HCT116 (cell line): ENCODE measurements at regions not wholly inside any gene's neighbourhood (a gene's known extent, or its start where the extent isn't known, plus 50 kb on each side); places are given as distances from the start of the nearest gene placed in this dataset.

Experiments
- ATAC-seq: fragments of 200-7000 bp; cut with Tn5 transposase; 2 replicates; pipeline ENCODE4 v1.9.1; 2020; ENCODE audit warnings: mild to moderate bottlenecking, moderate library complexity
- BruUV-seq: library from RNA; stranded (reverse); fragments of 400-500 nt; replicated peaks from 2 replicates; lab custom pipeline; 2021; lab: Mats Ljungman, UMichigan
- CTCF ChIA-PET: fragments of 300-600 bp; sonication (Branson Sonifier 250); formaldehyde crosslinking; loops from one replicate; lab custom pipeline; 2021; ENCODE audit warnings: antibody characterized with exemption; lab: Charles Lee
- POLR2A ChIA-PET: fragments of 300-600, 350-600 bp; sonication (Branson Sonifier 250); formaldehyde crosslinking; loops from one replicate; lab custom pipeline; 2021; ENCODE audit warnings: antibody characterized with exemption; lab: Charles Lee
- RAD21 ChIA-PET, 2 experiments: fragments of 300-600 bp; sonication (Branson Sonifier 250); formaldehyde crosslinking; loops; one replicate each; lab custom pipeline; 2023; ENCODE audit warnings: low total read pairs in 2 of 2; ENCODE audit not compliant: uncharacterized antibody in 2 of 2, unreplicated experiment in 2 of 2, low non-redundant PET in 1 of 2; lab: Charles Lee
- DNase-seq: peaks from one replicate; pipeline ENCODE4 v3.0.0-alpha.2; 2010; ENCODE audit warnings: low read depth, low spot score
- H2AFZ ChIP-seq: fragments of 200-600 bp; shearing (Covaris generic), sonication (generic); 2 replicates; pipeline ENCODE4 v1.6.1; 2017; ENCODE audit warnings: low read depth, mixed run types, mixed read lengths, antibody characterized with exemption, low read length; ENCODE audit not compliant: poor library complexity, severe bottlenecking
- H3K27ac ChIP-seq: 2 replicates; pipeline ENCODE4 v1.5.1; 2012; ENCODE audit warnings: low read depth, low read length
- H3K27me3 ChIP-seq: fragments of 200-600 bp; sonication (generic); 2 replicates; pipeline ENCODE4 v1.6.1; 2016; ENCODE audit warnings: mixed run types, low read length, mixed read lengths; ENCODE audit not compliant: insufficient read depth
- H3K36me3 ChIP-seq, 2 experiments: fragments of 200-500 bp in 1 of 2; fragments of 200-600 bp in 1 of 2; sonication (Bioruptor generic) in 1 of 2; sonication (generic) in 1 of 2; 2 replicates each; pipeline versions ENCODE4 v1.5.1 to v1.6.1; 2014 to 2016; ENCODE audit warnings: low read length in 2 of 2, inconsistent platforms in 1 of 2, mixed read lengths in 1 of 2, mixed run types in 1 of 2; ENCODE audit not compliant: insufficient read depth in 2 of 2, control insufficient read depth in 1 of 2
- H3K4me1 ChIP-seq, 2 experiments: fragments of 200-600 bp in 1 of 2; sonication (generic) in 1 of 2; 2 replicates each; pipeline versions ENCODE4 v1.5.1 to v1.6.1; 2012 to 2017; ENCODE audit warnings: low read length in 2 of 2, inconsistent platforms in 1 of 2, mild to moderate bottlenecking in 1 of 2, mixed read lengths in 1 of 2, mixed run types in 1 of 2, moderate library complexity in 1 of 2; ENCODE audit not compliant: insufficient read depth in 2 of 2, control insufficient read depth in 1 of 2
- H3K4me2 ChIP-seq: fragments of 200-600 bp; sonication (generic); 2 replicates; pipeline ENCODE4 v1.6.1; 2017; ENCODE audit warnings: mixed run types, low read length, mixed read lengths
- H3K4me3 ChIP-seq, 2 experiments: fragments of 200-600 bp in 1 of 2; sonication (generic) in 1 of 2; replicated peaks in 1 of 2; 2 replicates each; pipeline ENCODE4 v1.5.1; 2011 to 2016; ENCODE audit warnings: low read length in 2 of 2, control low read depth in 1 of 2, low read depth in 1 of 2, mild to moderate bottlenecking in 1 of 2, mixed read lengths in 1 of 2, mixed run types in 1 of 2
- H3K79me2 ChIP-seq: fragments of 200-600 bp; sonication (generic); 2 replicates; pipeline ENCODE4 v1.6.1; 2017; ENCODE audit warnings: mild to moderate bottlenecking, mixed run types, low read length, moderate library complexity, mixed read lengths; ENCODE audit not compliant: insufficient read depth
- H3K9ac ChIP-seq: fragments of 200-600 bp; sonication (generic); 2 replicates; pipeline ENCODE4 v1.6.1; 2016; ENCODE audit warnings: low read length, mixed read lengths
- H3K9me2 ChIP-seq: fragments of 200-600 bp; sonication (generic), shearing (Covaris generic); 2 replicates; pipeline ENCODE4 v1.6.1; 2017; ENCODE audit warnings: mixed run types, mild to moderate bottlenecking, moderate library complexity; ENCODE audit not compliant: insufficient read depth
- H3K9me3 ChIP-seq, 2 experiments: fragments of 200-500 bp in 1 of 2; fragments of 200-600 bp in 1 of 2; sonication (Bioruptor generic) in 1 of 2; sonication (generic) in 1 of 2; 2 replicates each; pipeline ENCODE4 v1.6.1; 2014 to 2017; ENCODE audit warnings: low read length in 2 of 2, mixed read lengths in 2 of 2, inconsistent platforms in 1 of 2, low read depth in 1 of 2, mild to moderate bottlenecking in 1 of 2, mixed run types in 1 of 2, moderate library complexity in 1 of 2; ENCODE audit not compliant: control insufficient read depth in 1 of 2, insufficient read depth in 1 of 2
- H4K20me1 ChIP-seq: fragments of 200-600 bp; sonication (generic), shearing (Covaris generic); 2 replicates; pipeline ENCODE4 v1.6.1; 2017; ENCODE audit warnings: mixed run types, mild to moderate bottlenecking, moderate library complexity; ENCODE audit not compliant: insufficient read depth
- EGR1 ChIP-seq: IDR thresholded peaks from 2 replicates; pipeline ENCODE4 v1.6.1; 2012; ENCODE audit warnings: low read depth
- EZH2 ChIP-seq: fragments of 200-600 bp; sonication (generic); IDR thresholded peaks from 2 replicates; pipeline ENCODE4 v1.6.1; 2017; ENCODE audit warnings: antibody characterized with exemption, mixed run types
- EZH2phosphoT487 ChIP-seq: fragments of 200-600 bp; IDR thresholded peaks from 2 replicates; pipeline ENCODE4 v1.6.1; 2018; ENCODE audit warnings: antibody characterized with exemption, borderline replicate concordance
- JUND ChIP-seq: IDR thresholded peaks from 2 replicates; pipeline ENCODE4 v1.6.1; 2012
- POLR2A ChIP-seq: IDR thresholded peaks from 2 replicates; pipeline ENCODE4 v1.7.0; 2011; ENCODE audit warnings: borderline replicate concordance; ENCODE audit not compliant: insufficient read depth, insufficient read length; ENCODE audit errors: extremely low read depth
- RAD21 ChIP-seq: IDR thresholded peaks from 2 replicates; pipeline ENCODE4 v1.6.1; 2012; ENCODE audit warnings: low read depth, mild to moderate bottlenecking
- SIN3A ChIP-seq: IDR thresholded peaks from 2 replicates; pipeline ENCODE4 v1.6.1; 2012; ENCODE audit warnings: low read depth
- SP1 ChIP-seq: IDR thresholded peaks from 2 replicates; pipeline ENCODE4 v1.6.1; 2012; ENCODE audit warnings: low read depth
- TCF7L2 ChIP-seq: IDR thresholded peaks from 2 replicates; pipeline ENCODE4 v1.7.0; 2011; ENCODE audit warnings: borderline replicate concordance, inconsistent platforms; ENCODE audit not compliant: insufficient read depth, insufficient read length; ENCODE audit errors: extremely low read depth
- YY1 ChIP-seq: IDR thresholded peaks from 2 replicates; pipeline ENCODE4 v1.6.1; 2011; ENCODE audit warnings: low read length, low read depth, moderate library complexity, mild to moderate bottlenecking; ENCODE audit not compliant: insufficient replicate concordance; ENCODE audit errors: extremely low read depth
- ZFX ChIP-seq: fragments of 450-650 bp; IDR thresholded peaks from 2 replicates; pipeline ENCODE4 v1.6.1; 2017
- ZNF274 ChIP-seq: fragments of 200-500 bp; sonication (Bioruptor generic); IDR thresholded peaks from 2 replicates; pipeline ENCODE4 v1.6.1; 2014; ENCODE audit warnings: mild to moderate bottlenecking, low read depth, low read length, inconsistent platforms
- intact Hi-C: fragments of 100-400 bp; cut with micrococcal nuclease; formaldehyde crosslinking; loops from 2 replicates; pipeline ENCODE4 v1.10.0; 2022
- TF ChIP-seq, protein P1 (sequence below): IDR thresholded peaks from 2 replicates; pipeline ENCODE4 v1.6.1; 2012
- TF ChIP-seq, protein P2 (sequence below): IDR thresholded peaks from 2 replicates; pipeline ENCODE4 v1.6.1; 2012; ENCODE audit warnings: low read depth
- TF ChIP-seq, protein P3 (sequence below): IDR thresholded peaks from 2 replicates; pipeline ENCODE4 v1.6.1; 2012
- TF ChIP-seq, protein P4 (sequence below), 3 experiments: fragments of 200-600 bp in 1 of 3; sonication (generic) in 1 of 3; IDR thresholded peaks in 2 of 3; conservative IDR thresholded peaks in 1 of 3; 2 replicates each; pipeline ENCODE4 v1.5.1; 2012 to 2017; ENCODE audit warnings: low read depth in 2 of 3, low read length in 2 of 3, antibody characterized with exemption in 1 of 3, borderline replicate concordance in 1 of 3, control low read depth in 1 of 3, mild to moderate bottlenecking in 1 of 3, mixed read lengths in 1 of 3, mixed run types in 1 of 3, moderate library complexity in 1 of 3; ENCODE audit not compliant: insufficient read depth in 1 of 3

DNA sequence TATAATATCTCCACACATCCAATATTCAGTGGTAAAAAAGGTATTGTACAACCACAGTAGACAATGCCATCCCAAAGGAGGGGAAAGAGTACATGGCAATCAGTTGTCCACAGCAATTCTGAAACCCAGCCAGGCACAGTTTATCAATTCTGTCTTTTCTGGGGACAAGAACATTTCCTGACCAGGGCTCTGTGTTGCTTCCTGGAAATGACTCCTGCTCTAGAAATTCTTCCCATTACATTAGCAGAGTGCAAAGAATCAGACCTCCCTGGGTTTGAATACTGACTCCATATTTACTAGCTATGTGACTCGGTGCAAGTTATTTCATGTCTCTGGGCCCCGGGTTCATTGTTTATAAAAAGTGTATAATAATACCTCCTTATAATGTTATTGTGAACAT is 220.4 kb upstream of the CFAP20DC start:
- Histone ChIP-seq H3K4me2 (no peak overlapping the region), H3K4me3 (no peak overlapping the region), H3K36me3 (no peaks in the 10 kb centered on the region), H2AFZ (no peak overlapping the region), H3K27me3 (no peaks in the 10 kb centered on the region), H4K20me1 (no peaks in the 10 kb centered on the region), H3K27ac (no peak overlapping the region), H3K9ac (no peak overlapping the region), H3K9me3 (no peaks in the 10 kb centered on the region), H3K79me2 (no peaks in the 10 kb centered on the region), H3K9me2 (no peaks in the 10 kb centered on the region), H3K4me1 (no peaks in the 10 kb centered on the region)
- intact Hi-C loops, result no loop called here
- BruUV-seq, result no TSS peak
- TF ChIP-seq, protein P1, sequence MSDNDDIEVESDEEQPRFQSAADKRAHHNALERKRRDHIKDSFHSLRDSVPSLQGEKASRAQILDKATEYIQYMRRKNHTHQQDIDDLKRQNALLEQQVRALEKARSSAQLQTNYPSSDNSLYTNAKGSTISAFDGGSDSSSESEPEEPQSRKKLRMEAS, result no peak
- TF ChIP-seq JUND (no peak), RAD21 (no peak)
- ATAC-seq, result no peak
- DNase-seq, result no peak
- CTCF ChIA-PET, result no interaction called here
- POLR2A ChIA-PET, result no interaction called here
- RAD21 ChIA-PET, result no interaction called here

DNA sequence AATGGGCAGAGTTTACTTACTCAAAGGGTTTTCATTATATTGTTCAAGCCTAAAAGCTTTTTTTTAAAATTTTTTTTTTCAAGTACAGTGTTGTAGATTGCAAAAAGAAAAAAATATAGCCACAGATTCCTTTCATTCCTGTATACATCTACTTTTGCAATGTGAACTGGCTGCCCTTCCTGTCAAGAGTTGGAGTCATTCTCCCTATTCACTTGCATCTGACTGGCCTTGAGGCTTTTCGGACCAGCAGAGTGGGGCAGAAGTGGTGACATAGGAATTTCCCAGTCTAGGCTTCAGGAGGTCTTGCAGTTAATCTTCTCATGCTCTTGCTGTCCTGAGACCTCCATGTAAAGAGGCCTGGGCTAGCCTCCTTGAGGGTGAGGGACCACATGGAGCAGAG is 218.3 kb upstream of the CFAP20DC start:
- Histone ChIP-seq H3K4me1 (no peaks in the 10 kb centered on the region), H3K9me3 (no peaks in the 10 kb centered on the region), H3K79me2 (no peaks in the 10 kb centered on the region), H2AFZ (no peak overlapping the region), H3K27me3 (no peaks in the 10 kb centered on the region), H3K27ac (no peak overlapping the region), H3K4me3 (no peak overlapping the region), H3K9ac (no peak overlapping the region), H3K36me3 (no peaks in the 10 kb centered on the region), H4K20me1 (no peaks in the 10 kb centered on the region), H3K9me2 (no peaks in the 10 kb centered on the region), H3K4me2 (no peak overlapping the region)
- POLR2A ChIA-PET, result no interaction called here
- BruUV-seq, result no TSS peak
- RAD21 ChIA-PET, result no interaction called here
- CTCF ChIA-PET, result no interaction called here
- intact Hi-C loops, result no loop called here
- DNase-seq (no peak), ATAC-seq (no peak)
- TF ChIP-seq EGR1, result no peak
- no peak for TF ChIP-seq YY1
- TF ChIP-seq SIN3A, result no peak
- no peak for TF ChIP-seq RAD21
- no peak for TF ChIP-seq EZH2
- TF ChIP-seq POLR2A, result no peak
- no peak for TF ChIP-seq EZH2phosphoT487
- TF ChIP-seq ZNF274, result no peak
- no peak for TF ChIP-seq JUND
- no peak for TF ChIP-seq ZFX
- no peak for TF ChIP-seq SP1
- TF ChIP-seq, protein P2, sequence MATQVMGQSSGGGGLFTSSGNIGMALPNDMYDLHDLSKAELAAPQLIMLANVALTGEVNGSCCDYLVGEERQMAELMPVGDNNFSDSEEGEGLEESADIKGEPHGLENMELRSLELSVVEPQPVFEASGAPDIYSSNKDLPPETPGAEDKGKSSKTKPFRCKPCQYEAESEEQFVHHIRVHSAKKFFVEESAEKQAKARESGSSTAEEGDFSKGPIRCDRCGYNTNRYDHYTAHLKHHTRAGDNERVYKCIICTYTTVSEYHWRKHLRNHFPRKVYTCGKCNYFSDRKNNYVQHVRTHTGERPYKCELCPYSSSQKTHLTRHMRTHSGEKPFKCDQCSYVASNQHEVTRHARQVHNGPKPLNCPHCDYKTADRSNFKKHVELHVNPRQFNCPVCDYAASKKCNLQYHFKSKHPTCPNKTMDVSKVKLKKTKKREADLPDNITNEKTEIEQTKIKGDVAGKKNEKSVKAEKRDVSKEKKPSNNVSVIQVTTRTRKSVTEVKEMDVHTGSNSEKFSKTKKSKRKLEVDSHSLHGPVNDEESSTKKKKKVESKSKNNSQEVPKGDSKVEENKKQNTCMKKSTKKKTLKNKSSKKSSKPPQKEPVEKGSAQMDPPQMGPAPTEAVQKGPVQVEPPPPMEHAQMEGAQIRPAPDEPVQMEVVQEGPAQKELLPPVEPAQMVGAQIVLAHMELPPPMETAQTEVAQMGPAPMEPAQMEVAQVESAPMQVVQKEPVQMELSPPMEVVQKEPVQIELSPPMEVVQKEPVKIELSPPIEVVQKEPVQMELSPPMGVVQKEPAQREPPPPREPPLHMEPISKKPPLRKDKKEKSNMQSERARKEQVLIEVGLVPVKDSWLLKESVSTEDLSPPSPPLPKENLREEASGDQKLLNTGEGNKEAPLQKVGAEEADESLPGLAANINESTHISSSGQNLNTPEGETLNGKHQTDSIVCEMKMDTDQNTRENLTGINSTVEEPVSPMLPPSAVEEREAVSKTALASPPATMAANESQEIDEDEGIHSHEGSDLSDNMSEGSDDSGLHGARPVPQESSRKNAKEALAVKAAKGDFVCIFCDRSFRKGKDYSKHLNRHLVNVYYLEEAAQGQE, result no peak
- TF ChIP-seq TCF7L2, result no peak
- TF ChIP-seq, protein P1, result no peak
- TF ChIP-seq, protein P3, sequence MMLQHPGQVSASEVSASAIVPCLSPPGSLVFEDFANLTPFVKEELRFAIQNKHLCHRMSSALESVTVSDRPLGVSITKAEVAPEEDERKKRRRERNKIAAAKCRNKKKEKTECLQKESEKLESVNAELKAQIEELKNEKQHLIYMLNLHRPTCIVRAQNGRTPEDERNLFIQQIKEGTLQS, result no peak
- TF ChIP-seq, protein P4, sequence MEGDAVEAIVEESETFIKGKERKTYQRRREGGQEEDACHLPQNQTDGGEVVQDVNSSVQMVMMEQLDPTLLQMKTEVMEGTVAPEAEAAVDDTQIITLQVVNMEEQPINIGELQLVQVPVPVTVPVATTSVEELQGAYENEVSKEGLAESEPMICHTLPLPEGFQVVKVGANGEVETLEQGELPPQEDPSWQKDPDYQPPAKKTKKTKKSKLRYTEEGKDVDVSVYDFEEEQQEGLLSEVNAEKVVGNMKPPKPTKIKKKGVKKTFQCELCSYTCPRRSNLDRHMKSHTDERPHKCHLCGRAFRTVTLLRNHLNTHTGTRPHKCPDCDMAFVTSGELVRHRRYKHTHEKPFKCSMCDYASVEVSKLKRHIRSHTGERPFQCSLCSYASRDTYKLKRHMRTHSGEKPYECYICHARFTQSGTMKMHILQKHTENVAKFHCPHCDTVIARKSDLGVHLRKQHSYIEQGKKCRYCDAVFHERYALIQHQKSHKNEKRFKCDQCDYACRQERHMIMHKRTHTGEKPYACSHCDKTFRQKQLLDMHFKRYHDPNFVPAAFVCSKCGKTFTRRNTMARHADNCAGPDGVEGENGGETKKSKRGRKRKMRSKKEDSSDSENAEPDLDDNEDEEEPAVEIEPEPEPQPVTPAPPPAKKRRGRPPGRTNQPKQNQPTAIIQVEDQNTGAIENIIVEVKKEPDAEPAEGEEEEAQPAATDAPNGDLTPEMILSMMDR (IDR thresholded peaks at IDR 0.05 in 2 of 3, conservative IDR thresholded peaks at IDR 0.05 in 1 of 3; ENCODE audit: borderline replicate concordance in 1 of 3, insufficient read depth in 1 of 3, low read depth in 2 of 3, low read length in 2 of 3), result no peak
